OCI-LY1 (cell line): ENCODE measurements at regions not wholly inside any gene's neighbourhood (a gene's known extent, or its start where the extent isn't known, plus 50 kb on each side); places are given as distances from the start of the nearest gene placed in this dataset.

Experiments used
- EZH2 ChIP-seq: fragments of 200-600 bp; sonication (generic), shearing (Covaris generic); IDR thresholded peaks from 2 replicates; pipeline ENCODE4 v1.8.0; 2017; ENCODE audit warnings: borderline replicate concordance, mixed run types, mild to moderate bottlenecking, antibody characterized with exemption, low read length, moderate library complexity, mixed read lengths
- TF ChIP-seq, protein P1 (sequence below): fragments of 200-600 bp; sonication (generic), shearing (Covaris generic); IDR thresholded peaks from 2 replicates; pipeline ENCODE4 v1.5.1; 2017; ENCODE audit warnings: mild to moderate bottlenecking, antibody characterized with exemption, low read length, moderate library complexity, mixed read lengths

DNA sequence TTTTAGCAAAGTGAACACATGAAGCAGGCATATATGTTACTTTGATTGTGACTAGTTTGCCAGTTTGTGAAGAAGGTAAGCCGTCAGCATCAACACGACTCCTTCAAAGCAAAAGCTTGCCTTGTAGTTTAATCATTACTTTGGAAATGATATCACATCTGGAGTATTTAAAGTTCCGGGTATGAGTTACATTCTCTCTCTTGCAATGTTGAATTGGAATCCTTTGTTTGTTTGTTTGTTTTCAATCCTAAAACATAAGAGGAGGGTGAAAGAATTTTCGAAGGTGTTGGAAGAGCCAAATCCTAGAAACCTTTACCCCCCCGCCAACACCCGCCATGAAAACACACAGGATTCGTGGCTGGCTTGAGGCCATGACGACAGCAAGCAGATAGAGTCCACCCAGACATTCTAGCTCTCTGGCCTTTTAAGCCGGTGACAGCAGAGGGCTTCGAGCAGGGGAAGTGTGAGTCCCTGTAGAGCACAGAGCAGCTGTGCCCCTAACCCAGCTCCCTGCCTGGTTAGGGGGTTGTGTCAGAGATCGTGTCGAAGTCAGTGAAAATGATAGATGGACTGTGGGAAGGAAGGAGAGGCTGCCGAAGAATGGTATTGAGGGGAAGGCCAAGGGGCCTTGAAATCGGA, 103.8 kb upstream of the SMIM21 start:
- TF ChIP-seq, protein P1, sequence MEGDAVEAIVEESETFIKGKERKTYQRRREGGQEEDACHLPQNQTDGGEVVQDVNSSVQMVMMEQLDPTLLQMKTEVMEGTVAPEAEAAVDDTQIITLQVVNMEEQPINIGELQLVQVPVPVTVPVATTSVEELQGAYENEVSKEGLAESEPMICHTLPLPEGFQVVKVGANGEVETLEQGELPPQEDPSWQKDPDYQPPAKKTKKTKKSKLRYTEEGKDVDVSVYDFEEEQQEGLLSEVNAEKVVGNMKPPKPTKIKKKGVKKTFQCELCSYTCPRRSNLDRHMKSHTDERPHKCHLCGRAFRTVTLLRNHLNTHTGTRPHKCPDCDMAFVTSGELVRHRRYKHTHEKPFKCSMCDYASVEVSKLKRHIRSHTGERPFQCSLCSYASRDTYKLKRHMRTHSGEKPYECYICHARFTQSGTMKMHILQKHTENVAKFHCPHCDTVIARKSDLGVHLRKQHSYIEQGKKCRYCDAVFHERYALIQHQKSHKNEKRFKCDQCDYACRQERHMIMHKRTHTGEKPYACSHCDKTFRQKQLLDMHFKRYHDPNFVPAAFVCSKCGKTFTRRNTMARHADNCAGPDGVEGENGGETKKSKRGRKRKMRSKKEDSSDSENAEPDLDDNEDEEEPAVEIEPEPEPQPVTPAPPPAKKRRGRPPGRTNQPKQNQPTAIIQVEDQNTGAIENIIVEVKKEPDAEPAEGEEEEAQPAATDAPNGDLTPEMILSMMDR: no peak
- no peak for TF ChIP-seq EZH2
